NOMO-1 (cell line): ENCODE measurements at regions not wholly inside any gene's neighbourhood (a gene's known extent, or its start where the extent isn't known, plus 50 kb on each side); places are given as distances from the start of the nearest gene placed in this dataset.

Experiments
- DNase-seq, 2 experiments: peaks; one replicate each; lab custom pipeline; 2025; ENCODE audit not compliant: unreplicated experiment in 2 of 2; lab: John Stamatoyannopoulos, UW

- DNase-seq = no peak
Observed at GRCh38 chr4:32427566-32427965, 1707.4 kb downstream of the PCDH7 start.

GRCh38 chr4:32429151-32429550, 1709.0 kb downstream of the PCDH7 start:
- DNase-seq = no peak

GRCh38 chr4:32435308-32435707, 1715.1 kb downstream of the PCDH7 start:
- DNase-seq = no peak

- DNase-seq = no peak
Observed at GRCh38 chr4:32436816-32437215, 1716.6 kb downstream of the PCDH7 start.

- no peak for DNase-seq
Observed at GRCh38 chr4:32440391-32440790, 1720.2 kb downstream of the PCDH7 start.

- no peak for DNase-seq
Observed at GRCh38 chr4:32454482-32454881, 1734.3 kb downstream of the PCDH7 start.

- no peak for DNase-seq
Observed at GRCh38 chr4:32455231-32455630, 1735.1 kb downstream of the PCDH7 start.

GRCh38 chr4:32460972-32461371, 1740.8 kb downstream of the PCDH7 start:
- no peak for DNase-seq

- no peak for DNase-seq
Observed at GRCh38 chr4:32462944-32463343, 1742.8 kb downstream of the PCDH7 start.

- DNase-seq = no peak
Observed at GRCh38 chr4:32470087-32470585, 1750.0 kb downstream of the PCDH7 start.

- no peak for DNase-seq
Observed at GRCh38 chr4:32472918-32473317, 1752.7 kb downstream of the PCDH7 start.

GRCh38 chr4:32475710-32476109, 1755.5 kb downstream of the PCDH7 start:
- no peak for DNase-seq

- DNase-seq = no peak
Observed at GRCh38 chr4:32477518-32477917, 1757.3 kb downstream of the PCDH7 start.

GRCh38 chr4:32485956-32486355, 1765.8 kb downstream of the PCDH7 start:
- no peak for DNase-seq

- no peak for DNase-seq
Observed at GRCh38 chr4:32488690-32489089, 1768.5 kb downstream of the PCDH7 start.

GRCh38 chr4:32499171-32499570, 1779.0 kb downstream of the PCDH7 start:
- DNase-seq = no peak

- no peak for DNase-seq
Observed at GRCh38 chr4:32503241-32503640, 1783.1 kb downstream of the PCDH7 start.

GRCh38 chr4:32506067-32506466, 1785.9 kb downstream of the PCDH7 start:
- DNase-seq = no peak

GRCh38 chr4:32519060-32519459, 1798.9 kb downstream of the PCDH7 start:
- peak; percentile 16 to 64 for DNase-seq

GRCh38 chr4:32525420-32525819, 1805.3 kb downstream of the PCDH7 start:
- DNase-seq = no peak

GRCh38 chr4:32544846-32545245, 1824.7 kb downstream of the PCDH7 start:
- DNase-seq = no peak

- no peak for DNase-seq
Observed at GRCh38 chr4:32551943-32552342, 1831.8 kb downstream of the PCDH7 start.

- DNase-seq = no peak
Observed at GRCh38 chr4:32560306-32560705, 1840.1 kb downstream of the PCDH7 start.
